ENCODE measurements at regions not wholly inside any gene's neighbourhood (a gene's known extent, or its start where the extent isn't known, plus 50 kb on each side); places are given as distances from the start of the nearest gene placed in this dataset.

DNA sequence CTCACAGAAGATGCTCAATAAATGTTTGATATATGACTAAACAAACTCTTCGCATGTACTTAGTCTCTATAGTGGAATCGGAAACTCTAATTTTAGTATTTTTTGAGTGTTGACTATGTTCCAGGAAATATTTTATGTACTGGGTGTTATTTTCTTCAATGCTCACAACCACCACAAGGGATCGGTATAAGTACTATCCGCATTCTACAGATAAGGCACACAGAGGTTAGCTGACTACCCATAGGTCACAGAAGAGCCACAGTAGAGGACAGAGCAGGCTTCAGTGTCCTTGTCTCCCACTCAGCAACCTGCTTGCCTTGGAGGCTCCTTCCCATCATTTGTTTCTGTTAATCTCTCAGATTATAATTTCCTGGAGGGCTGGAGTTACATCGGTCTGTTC lies 451.3 kb downstream of the OMA1 start:
- no peak for TF ChIP-seq POLR2A (IDR thresholded peaks at IDR 0.05)
- TF ChIP-seq, protein P1, sequence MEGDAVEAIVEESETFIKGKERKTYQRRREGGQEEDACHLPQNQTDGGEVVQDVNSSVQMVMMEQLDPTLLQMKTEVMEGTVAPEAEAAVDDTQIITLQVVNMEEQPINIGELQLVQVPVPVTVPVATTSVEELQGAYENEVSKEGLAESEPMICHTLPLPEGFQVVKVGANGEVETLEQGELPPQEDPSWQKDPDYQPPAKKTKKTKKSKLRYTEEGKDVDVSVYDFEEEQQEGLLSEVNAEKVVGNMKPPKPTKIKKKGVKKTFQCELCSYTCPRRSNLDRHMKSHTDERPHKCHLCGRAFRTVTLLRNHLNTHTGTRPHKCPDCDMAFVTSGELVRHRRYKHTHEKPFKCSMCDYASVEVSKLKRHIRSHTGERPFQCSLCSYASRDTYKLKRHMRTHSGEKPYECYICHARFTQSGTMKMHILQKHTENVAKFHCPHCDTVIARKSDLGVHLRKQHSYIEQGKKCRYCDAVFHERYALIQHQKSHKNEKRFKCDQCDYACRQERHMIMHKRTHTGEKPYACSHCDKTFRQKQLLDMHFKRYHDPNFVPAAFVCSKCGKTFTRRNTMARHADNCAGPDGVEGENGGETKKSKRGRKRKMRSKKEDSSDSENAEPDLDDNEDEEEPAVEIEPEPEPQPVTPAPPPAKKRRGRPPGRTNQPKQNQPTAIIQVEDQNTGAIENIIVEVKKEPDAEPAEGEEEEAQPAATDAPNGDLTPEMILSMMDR (IDR thresholded peaks at IDR 0.05 in 8 of 11, conservative IDR thresholded peaks at IDR 0.05 in 3 of 11): no peak

Data from spleen (tissue), 7 donors.